HEK293 (cell line): ENCODE measurements at regions not wholly inside any gene's neighbourhood (a gene's known extent, or its start where the extent isn't known, plus 50 kb on each side); places are given as distances from the start of the nearest gene placed in this dataset.

Experiments used
- HOXA7 ChIP-seq: sonication (generic); formaldehyde crosslinking; IDR thresholded peaks from 2 replicates; pipeline ENCODE4 v1.8.1; 2022; ENCODE audit warnings: missing genetic modification reagents, borderline replicate concordance
- KLF8 ChIP-seq: fragments of 450-650 bp; formaldehyde crosslinking; IDR thresholded peaks from 2 replicates; pipeline ENCODE4 v1.5.1; 2016; ENCODE audit warnings: missing biosample characterization, missing genetic modification characterization
- REPIN1 ChIP-seq: fragments of 450-650 bp; formaldehyde crosslinking; IDR thresholded peaks from 2 replicates; pipeline ENCODE4 v1.5.1; 2017; ENCODE audit warnings: missing biosample characterization, missing genetic modification characterization, low read depth
- ZNF114 ChIP-seq: fragments of 450-650 bp; formaldehyde crosslinking; IDR thresholded peaks from 2 replicates; pipeline ENCODE4 v1.5.0; 2017; ENCODE audit warnings: missing biosample characterization, missing genetic modification characterization
- ZNF23 ChIP-seq: fragments of 450-650 bp; formaldehyde crosslinking; IDR thresholded peaks from 2 replicates; pipeline ENCODE4 v1.5.1; 2016; ENCODE audit warnings: missing biosample characterization, missing genetic modification characterization, borderline replicate concordance
- ZNF629 ChIP-seq: fragments of 450-650 bp; formaldehyde crosslinking; IDR thresholded peaks from 2 replicates; pipeline ENCODE4 v1.5.1; 2017; ENCODE audit warnings: missing biosample characterization, missing genetic modification characterization
- ZNF707 ChIP-seq: fragments of 450-650 bp; formaldehyde crosslinking; IDR thresholded peaks from 2 replicates; pipeline ENCODE4 v1.5.1; 2016; ENCODE audit warnings: missing biosample characterization, missing genetic modification characterization
- TF ChIP-seq, protein P1 (sequence below): fragments of 450-650 bp; formaldehyde crosslinking; IDR thresholded peaks from 2 replicates; pipeline ENCODE4 v1.5.1; 2016; ENCODE audit warnings: missing biosample characterization, missing genetic modification characterization
- TF ChIP-seq, protein P2 (sequence below): fragments of 450-650 bp; formaldehyde crosslinking; optimal IDR thresholded peaks from 2 replicates; pipeline ENCODE3; 2016; ENCODE audit warnings: missing biosample characterization, mild to moderate bottlenecking, missing genetic modification characterization
- TF ChIP-seq, protein P3 (sequence below): fragments of 450-650 bp; formaldehyde crosslinking; IDR thresholded peaks from 2 replicates; pipeline ENCODE4 v1.5.1; 2016; ENCODE audit warnings: missing biosample characterization, missing genetic modification characterization

DNA sequence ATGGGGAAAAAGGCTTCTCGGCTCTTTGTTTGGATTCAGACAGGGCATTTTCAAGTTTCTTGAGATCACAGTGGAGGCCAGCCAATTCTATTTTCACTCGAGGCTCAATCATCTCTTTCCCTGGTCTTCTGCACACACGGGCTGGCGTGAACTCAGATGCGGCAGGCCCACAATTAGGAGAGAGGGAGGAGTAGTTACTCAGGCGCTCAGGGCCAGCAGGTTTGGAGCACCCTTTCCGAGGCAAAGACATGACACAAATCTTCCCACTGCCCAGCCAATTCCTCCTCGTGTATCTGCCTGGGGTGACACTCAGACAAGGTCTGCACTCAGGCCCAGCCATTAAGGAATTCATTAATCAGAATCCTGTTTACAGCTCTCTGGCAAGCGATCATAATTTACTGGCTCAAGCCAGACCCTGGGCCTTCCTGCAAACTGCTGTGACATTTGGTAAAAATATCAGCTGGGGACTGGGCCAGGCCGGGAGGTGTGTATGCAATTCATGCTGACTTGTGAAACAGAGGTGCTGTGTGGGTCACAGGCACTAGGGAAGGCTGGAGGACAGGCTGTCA is 68.1 kb upstream of the TLE3 start:
- TF ChIP-seq ZNF707 (tag by site-specific recombination) (no peak), ZNF629 (tag by site-specific recombination) (no peak), REPIN1 (tag by site-specific recombination) (no peak), ZNF114 (tag by site-specific recombination) (no peak), HOXA7 (CRISPR knock-in tag) (no peak), KLF8 (no peak), ZNF23 (no peak)
- TF ChIP-seq, protein P1, sequence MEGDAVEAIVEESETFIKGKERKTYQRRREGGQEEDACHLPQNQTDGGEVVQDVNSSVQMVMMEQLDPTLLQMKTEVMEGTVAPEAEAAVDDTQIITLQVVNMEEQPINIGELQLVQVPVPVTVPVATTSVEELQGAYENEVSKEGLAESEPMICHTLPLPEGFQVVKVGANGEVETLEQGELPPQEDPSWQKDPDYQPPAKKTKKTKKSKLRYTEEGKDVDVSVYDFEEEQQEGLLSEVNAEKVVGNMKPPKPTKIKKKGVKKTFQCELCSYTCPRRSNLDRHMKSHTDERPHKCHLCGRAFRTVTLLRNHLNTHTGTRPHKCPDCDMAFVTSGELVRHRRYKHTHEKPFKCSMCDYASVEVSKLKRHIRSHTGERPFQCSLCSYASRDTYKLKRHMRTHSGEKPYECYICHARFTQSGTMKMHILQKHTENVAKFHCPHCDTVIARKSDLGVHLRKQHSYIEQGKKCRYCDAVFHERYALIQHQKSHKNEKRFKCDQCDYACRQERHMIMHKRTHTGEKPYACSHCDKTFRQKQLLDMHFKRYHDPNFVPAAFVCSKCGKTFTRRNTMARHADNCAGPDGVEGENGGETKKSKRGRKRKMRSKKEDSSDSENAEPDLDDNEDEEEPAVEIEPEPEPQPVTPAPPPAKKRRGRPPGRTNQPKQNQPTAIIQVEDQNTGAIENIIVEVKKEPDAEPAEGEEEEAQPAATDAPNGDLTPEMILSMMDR (tag by site-specific recombination): no peak
- TF ChIP-seq, protein P2, sequence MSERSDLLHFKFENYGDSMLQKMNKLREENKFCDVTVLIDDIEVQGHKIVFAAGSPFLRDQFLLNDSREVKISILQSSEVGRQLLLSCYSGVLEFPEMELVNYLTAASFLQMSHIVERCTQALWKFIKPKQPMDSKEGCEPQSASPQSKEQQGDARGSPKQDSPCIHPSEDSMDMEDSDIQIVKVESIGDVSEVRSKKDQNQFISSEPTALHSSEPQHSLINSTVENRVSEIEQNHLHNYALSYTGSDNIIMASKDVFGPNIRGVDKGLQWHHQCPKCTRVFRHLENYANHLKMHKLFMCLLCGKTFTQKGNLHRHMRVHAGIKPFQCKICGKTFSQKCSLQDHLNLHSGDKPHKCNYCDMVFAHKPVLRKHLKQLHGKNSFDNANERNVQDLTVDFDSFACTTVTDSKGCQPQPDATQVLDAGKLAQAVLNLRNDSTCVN (tag by site-specific recombination): no peak
- TF ChIP-seq, protein P3, sequence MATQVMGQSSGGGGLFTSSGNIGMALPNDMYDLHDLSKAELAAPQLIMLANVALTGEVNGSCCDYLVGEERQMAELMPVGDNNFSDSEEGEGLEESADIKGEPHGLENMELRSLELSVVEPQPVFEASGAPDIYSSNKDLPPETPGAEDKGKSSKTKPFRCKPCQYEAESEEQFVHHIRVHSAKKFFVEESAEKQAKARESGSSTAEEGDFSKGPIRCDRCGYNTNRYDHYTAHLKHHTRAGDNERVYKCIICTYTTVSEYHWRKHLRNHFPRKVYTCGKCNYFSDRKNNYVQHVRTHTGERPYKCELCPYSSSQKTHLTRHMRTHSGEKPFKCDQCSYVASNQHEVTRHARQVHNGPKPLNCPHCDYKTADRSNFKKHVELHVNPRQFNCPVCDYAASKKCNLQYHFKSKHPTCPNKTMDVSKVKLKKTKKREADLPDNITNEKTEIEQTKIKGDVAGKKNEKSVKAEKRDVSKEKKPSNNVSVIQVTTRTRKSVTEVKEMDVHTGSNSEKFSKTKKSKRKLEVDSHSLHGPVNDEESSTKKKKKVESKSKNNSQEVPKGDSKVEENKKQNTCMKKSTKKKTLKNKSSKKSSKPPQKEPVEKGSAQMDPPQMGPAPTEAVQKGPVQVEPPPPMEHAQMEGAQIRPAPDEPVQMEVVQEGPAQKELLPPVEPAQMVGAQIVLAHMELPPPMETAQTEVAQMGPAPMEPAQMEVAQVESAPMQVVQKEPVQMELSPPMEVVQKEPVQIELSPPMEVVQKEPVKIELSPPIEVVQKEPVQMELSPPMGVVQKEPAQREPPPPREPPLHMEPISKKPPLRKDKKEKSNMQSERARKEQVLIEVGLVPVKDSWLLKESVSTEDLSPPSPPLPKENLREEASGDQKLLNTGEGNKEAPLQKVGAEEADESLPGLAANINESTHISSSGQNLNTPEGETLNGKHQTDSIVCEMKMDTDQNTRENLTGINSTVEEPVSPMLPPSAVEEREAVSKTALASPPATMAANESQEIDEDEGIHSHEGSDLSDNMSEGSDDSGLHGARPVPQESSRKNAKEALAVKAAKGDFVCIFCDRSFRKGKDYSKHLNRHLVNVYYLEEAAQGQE: no peak
